DMS53 treated with DMSO at 0.1 percent for 48 hours (cell line): ENCODE measurements at regions not wholly inside any gene's neighbourhood (a gene's known extent, or its start where the extent isn't known, plus 50 kb on each side); places are given as distances from the start of the nearest gene placed in this dataset.
"Not testable (repeated sequence)": the region's sequence is repeated elsewhere in the genome, so short reads cannot be mapped to it uniquely, and the experiment has no call there.

Experiments used
- DNase-seq: peaks from one replicate; lab custom pipeline; 2025; ENCODE audit not compliant: unreplicated experiment; lab: John Stamatoyannopoulos, UW

DNA sequence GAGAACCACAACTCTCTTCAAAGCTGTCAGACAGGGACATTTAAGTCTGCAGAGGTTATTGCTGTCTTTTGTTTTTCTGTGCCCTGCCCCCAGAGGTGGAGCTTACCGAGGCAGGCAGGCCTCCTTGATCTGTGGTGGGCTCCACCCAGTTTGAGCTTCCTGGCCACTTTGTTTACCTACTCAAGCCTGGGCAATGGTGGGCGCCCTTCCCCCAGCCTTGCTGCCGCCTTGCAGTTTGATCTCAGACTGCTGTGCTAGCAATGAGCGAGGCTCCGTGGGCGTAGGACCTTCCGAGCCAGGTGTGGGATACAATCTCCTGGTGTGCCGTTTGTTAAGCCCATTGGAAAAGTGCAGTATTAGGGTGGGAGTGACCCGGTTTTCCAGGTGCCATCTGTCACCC is 822.1 kb downstream of the KCNMA1 start:
- DNase-seq = not testable (repeated sequence)

DNA sequence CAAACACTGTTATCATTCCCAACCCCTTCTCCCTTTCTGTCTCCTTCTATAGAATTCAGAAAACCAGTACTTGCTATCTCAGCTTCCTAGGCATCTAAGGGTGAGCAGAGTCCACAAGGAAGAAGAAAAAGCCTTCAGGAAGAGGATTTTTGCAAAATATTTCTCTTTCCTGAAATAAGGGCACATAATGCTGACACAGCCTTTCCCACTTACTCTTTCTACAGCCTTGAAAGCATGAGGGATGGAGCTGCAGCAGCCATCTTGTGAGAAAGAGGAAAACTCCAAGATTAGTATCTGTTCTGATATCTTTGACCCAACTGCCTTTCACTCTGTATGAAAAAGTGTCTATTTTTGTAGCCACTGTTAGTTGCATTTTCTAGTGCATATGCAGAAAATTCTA is 826.2 kb downstream of the KCNMA1 start:
- DNase-seq = no peak

DNA sequence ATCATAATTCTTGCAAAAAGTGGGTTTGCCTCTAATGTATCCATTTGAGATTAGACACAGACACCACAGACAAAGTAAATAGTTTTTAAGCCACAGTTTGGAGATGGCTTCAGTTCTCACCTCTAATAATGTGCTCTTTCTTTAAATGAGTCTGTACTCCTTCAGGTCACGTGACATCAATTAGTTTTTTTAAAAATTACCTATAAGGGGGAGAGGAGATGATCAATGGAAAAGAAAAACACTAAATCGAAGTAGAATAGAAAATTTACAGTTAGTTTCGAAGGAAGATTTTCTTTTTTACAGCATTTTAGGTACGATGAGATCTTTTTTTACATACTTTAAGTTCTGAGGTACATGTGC is 849.2 kb downstream of the KCNMA1 start:
- no peak for DNase-seq

DNA sequence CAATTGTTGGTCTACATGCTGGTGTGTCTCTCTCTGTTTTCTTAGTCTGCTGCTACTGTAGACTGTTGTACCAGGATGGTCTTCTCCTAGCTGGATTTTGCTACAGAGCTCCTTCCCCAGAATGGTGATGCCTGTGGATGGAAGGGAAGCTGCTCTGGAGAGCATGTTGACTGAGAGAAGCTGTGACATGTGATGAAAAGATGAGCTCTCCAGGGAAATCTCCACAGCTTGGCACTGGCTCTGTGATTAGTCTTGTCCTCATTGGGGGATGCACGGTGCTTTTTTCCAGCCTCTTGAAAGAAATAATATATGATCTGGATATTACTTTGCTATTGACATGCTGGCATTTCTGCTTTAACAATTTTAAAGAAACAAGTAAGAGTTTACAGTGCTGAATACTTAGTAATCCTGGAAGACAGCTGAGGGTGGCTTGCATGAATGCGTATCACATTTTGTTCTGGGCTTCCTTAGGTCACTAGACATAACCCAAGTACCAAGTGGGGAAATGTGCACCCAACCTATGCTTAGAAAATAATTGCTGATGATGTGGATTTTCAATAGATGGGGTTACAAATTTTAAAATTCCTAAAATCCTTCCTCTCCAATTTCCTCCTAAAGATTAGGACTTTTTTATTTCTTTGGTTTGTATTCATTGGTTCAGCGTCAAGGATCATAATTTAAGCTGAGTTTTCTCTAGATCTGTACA is 849.7 kb downstream of the KCNMA1 start:
- no peak for DNase-seq

DNA sequence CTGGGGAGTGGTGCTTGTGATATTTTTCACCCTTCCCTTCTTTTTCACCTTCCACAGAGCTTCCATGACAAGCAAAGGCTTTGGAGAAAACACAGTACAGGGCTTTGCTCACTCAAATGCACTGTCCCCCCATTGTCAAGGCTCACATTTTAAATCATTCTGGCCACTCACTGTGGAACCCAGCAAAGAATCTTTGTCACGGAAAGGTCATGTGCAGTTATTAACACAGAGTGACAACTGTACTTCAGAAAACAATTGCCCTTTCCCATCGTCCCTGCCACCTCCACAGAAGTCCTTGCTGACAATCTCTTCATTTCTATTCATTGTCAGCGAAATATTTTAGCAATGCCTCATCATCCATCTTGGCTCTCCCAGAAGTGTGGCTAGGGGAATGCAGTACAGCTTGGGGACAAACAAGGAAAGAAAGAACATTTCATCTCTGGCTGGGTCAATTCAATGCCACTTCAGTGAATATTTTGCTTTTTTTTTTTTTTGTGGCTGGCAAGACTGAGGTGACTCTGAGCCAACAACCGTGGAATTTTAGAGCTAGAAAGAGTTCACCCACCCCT is 851.0 kb downstream of the KCNMA1 start:
- no peak for DNase-seq

DNA sequence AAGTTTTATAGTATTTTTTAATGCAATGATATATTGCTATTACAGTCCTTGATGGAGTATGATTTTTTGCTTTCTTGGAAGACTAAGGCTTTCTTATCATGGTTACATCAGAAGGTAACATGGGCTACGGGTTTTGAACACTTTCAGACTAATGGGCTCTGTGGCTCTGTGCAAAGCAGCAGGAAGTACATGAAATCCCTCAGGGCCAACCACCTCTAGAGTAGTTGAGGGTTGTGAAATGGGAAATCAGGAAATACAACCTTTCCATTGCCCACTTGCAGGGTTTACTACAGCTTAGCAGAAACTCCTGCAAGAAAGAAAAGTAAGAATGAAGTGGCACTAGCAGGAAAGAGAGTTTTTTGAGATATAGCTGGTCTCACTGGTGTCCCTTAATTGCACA is 853.5 kb downstream of the KCNMA1 start:
- no peak for DNase-seq

DNA sequence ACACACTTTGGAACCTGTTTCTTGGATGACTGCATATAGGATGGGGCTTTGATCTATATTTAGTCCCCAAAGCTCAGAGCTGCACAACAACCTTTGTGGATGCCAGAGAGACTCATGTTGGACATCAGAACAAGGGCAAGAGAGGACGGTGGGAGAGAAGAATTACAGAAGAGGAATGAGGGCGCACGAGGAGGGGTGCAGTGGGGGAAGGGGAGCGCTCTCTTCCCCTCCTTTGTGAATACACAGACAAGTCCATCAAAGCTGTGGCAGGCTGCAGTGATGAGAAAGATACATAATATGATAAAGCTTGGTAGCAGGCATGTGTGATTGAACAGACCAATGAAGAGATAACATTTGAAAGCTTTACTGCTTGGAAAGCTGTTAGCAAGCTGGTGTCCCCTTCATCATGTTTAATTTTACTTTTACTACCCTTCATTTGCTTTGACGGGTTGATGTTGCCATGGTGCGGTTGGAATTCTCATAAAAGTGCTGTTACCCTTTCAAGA is 857.8 kb downstream of the KCNMA1 start:
- DNase-seq = no peak

DNA sequence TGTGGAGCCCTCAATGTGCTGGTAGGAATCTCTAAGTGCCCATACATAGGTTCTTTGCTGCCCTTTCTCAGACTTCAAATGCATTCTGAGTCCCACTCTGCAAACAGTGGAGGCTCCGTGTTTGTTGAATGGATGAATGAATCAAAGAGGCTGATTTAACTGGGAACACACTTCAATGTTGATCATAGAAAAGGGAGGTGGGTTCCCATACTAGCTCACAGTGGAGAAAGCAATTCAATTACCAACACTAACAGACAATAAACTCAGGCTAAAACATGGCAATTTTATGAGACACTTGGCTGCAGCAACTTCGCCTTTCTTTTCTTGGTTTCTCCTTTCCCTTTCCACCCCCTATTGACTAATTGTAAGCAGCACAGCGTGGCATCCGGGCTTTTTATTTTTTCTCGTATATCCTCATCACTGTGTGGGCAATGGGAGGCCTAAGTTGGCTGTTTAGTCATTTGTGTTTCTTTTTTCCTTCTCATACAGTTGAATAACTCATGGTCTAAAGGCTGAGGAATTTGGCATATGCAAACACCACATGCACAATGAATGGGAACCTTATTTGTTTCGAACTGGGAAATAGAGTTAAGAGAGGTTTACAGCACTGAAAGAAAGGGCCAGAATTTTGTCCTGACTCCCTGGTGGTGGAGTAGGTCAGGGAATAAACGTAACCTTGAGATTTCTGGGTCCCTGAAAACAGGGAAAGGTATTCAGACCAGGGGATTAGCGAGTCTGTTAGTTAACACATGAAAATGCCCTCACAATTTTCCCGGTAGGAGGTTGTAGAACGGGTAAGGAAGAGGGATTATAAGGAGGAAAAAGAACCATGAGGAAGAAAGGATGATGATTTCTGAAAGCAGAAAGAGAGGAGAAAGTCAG is 858.5 kb downstream of the KCNMA1 start:
- DNase-seq = no peak

DNA sequence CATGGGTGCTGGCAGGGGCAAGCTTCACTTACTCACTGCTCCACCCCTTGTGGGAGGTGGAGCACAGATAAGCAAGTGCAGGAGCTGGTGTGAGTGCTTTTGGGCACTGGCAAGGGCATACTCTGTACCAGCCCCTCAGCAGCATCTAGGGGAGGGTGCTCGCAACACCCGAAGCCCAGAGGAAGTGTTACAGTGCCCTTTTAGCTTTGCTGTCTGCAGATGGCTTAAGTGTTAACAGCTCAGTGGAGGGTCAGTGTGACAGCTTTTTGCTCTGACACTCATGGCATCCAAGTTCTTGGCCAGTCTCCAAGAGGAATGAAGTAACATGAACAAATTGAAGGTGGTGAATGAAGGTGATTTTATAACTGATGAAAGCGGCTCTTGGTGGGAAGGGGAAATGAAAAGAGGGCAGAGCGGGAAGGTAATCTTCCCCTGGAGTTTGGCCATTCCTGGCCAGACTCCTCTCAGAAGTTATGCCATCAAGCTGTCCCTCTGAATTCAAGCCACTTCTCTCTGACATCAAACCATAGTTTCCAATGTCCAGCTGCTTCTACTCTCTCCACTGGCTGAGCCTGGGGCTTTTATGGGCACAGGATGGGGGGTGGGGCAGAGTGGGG is 862.5 kb downstream of the KCNMA1 start:
- DNase-seq = no peak

DNA sequence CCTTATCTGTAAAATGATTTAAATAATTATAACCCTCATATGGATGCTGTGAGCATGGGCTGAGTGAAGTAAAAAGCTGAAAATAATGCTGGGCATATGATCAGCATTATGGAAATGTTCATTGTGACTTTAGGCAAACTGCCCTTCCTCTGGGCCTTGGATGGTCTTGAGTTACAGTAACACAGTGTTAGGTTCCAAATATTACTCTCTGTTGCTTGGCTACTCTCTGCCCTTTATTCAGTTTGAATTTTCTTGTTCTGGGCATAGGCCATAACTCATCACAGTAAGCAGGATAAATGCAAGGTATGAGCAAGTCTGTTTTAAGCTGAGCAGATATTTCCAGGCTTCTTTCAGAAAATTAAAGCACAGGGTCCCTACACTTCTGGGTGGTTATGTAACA is 868.0 kb downstream of the KCNMA1 start:
- no peak for DNase-seq

DNA sequence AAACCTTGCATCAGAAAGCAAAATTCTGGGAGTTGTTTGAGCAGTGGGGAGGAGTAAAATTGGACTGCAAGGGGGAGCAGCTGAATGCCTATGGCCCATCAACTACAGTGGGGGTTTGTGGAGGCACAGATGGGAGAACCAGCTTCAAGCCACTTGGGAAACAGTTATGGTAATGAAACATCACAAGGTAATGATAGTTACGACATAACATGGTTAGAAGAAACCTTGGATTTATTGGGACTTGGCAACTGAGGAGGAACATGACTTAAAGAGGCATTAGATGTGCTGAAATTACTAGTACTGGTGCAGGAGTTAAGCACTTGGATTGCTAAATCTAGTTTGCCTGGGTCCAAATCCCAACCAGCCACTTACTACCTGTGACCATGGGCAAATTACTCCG is 868.4 kb downstream of the KCNMA1 start:
- no peak for DNase-seq

DNA sequence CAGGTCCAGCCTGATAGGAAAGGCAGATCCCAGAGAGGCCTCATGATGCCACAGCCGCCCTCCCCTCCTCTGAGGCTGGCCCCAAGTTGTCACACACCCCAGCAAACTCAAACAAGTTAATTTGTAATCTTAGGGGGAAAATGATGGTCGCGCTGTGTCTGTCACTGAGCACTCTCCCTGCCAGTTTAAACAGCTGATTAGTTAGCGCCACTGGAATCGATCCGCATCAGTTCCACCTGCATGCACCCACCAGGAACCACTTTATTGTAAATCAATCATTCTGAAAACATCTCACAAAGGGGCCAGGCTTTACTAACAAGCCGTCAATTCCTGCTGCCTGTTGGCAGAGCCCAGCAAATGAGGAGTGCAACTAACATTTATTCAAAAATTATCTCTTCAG is 870.9 kb downstream of the KCNMA1 start:
- DNase-seq = no peak

DNA sequence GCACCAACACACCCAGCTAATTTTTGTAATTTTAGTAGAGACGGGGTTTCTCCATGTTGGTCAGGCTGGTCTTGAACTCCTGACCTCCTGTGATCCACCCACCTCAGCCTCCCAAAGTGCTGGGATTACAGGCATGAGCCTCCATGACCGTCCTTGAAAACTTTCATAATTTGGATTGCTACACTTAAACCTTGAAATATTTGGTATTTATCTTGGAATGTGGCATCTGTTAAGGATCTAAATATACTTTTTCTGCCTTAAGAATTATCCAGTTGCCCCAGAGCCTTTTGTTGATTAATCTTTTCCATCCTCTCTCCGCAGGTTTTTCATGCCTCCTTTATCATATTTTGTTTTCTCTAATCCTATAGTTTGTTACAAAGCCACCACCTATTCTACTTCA is 872.7 kb downstream of the KCNMA1 start:
- not testable (repeated sequence) for DNase-seq

DNA sequence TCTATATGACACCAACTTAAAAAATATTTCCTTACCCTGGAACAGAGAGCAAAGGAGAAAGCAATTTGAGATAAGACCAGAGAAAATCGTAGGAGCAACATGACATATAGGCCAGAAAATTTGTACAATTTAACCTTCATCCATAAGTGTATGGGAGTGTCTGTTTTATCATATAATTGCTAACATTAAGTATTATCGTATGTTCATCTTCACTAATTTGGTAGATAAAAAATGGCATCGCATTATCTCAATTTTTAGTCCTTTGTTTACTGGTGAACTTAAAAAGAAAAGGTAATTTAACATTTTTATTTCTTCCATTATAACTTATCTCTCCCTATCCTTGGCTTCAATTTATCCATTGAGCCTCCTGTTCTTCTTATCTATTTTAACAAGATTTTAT is 873.4 kb downstream of the KCNMA1 start:
- no peak for DNase-seq

DNA sequence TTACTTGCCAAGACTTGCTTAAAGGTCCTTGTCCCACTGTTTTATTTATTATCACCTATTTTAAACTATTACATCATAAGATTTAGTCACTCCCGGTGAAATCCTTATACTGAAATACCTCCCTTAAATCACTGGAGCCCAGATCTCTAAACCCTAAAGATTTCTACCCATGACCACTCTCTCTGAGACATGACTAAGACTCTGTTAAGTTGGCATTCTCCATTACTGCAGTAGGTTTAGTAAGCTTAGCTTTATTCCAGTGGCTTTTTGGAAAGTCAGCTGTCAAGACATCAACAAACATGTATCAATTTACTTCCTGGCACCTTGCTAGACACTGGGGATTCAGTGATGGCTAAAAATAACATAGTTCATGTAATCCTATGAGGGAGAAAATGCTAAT is 874.2 kb downstream of the KCNMA1 start:
- DNase-seq = no peak

DNA sequence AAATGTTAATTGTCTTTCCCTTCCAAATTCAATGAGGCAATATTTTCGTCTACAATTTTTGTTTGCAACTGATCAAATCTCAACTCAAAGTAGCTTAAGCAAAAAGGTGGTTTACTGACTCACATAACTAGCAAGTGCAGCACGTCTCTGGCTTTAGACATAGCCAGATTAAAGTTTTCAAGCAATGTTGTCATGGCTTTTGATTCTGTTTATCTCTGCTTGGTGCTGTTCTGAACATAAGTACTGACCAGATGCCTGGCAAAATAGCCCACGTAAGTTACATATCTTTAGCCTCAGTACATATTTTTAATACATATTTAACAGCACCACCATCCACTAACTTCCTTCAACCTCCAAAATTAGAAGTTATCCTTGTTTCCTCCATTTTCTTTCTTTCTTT is 877.9 kb downstream of the KCNMA1 start:
- DNase-seq = no peak

DNA sequence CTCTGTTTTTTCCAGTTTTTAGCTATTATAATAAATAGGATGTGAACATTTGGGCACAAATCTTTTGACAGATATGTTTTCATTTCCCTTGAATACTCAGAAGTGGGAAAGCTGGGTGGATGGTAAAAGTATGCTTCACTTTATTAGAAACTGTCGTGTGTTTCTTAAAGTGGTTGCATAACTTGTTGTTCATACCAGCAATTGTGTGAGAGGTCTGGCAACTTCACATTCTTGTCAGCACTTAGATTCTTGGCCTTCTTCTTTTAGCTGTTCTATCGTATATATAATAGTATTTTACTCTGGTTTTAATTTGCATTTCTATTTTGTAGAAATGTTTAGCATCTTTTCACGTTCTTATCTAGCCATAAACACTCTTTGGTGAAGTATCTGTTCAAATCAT is 894.4 kb downstream of the KCNMA1 start:
- no peak for DNase-seq

DNA sequence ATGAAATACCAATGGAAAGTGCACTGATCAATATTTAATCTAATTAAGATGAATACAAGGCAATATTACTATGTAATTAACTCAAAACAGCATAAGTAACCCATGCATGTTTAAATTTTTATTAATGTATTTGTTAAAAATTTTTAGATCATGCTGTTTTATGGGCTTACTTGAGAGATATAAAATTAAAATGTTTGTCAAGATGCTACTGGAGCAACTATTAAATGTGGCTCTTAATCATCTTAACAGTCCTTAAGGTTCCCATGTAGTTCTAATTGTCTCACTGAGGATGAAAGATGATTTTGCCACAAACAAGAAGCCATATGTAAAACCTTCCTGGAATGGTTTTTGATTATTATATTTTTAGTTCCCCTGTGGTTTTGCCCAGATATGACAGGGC is 897.1 kb downstream of the KCNMA1 start:
- no peak for DNase-seq

DNA sequence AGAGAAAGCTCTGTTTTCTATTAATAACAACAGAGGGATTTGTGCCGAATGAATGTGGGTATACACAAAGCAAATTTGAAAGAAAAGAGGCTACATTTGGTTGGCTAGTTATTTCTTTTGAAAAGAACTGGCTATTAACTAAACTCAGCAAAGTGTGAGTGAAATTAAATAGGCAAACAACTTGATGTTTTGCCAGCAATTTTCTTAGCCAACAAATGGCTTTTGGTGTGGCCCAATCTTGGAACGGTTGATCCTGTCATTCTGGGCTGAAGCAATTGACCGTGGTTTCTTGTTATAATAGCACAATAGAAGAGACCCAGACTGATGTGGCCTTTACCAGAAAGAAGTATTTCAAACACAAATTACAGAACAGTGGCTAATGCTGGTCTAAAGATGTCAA is 898.6 kb downstream of the KCNMA1 start:
- DNase-seq = no peak

DNA sequence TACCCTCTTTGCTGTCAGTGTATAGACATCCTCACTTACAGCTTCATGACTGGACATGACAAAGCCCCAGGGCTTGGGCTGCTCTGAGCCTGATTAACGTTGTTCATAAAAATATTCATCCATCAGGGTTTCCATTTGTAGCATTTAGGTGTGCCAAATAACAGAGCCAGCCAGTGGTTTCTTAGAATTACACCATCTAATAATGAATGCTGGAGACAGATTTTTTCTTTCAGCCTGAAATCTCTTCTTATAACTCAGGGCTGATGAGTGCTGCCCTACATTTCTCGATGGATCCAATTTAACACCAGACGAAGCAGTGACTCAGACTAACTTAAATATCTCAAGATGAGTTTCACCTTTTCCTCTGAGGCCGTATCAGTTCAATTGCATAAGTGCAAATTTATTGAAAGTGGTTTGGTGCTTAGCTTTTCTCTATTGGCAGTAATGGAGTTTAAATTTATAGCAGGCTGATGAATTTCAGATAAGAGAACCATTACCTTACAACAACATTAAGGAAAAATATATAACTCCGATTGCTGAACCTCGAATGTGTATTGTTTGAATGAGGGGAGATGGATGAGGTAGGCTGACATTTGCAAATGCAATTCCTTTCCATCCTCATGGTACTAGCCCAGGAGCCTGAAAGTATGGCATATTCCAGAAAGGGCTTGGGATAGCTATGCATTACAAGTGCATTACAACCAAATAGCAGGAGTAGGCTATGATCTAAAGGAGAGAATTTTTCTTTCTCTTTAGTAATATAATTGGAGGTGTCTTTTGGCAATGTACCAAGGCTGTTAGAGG is 900.6 kb downstream of the KCNMA1 start:
- no peak for DNase-seq

DNA sequence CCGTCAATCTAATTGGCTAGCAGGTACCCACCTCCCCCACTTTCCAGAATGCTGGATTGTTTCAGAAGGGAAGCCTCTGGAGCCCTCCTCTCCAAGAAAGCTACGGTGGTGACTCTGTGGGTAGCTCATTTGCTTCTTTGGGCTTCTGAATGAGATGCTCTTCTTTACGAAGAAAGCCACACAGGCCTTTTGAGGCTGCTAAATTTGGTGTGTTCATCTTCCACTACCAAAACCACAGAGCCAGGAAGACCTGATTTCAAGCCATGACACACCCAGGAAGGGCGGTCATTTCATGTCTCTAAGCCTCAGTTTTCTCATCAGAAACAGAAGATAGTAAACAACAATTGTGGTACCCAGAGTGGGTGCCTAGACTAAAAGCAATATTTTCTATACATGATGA is 901.2 kb downstream of the KCNMA1 start:
- no peak for DNase-seq
